Activated naive CD8-positive, alpha-beta T cell treated with anti-CD3 and anti-CD28 coated beads, Interleukin-2, amount 50 U/mL, for 24 hours (primary cell): ENCODE measurements at regions not wholly inside any gene's neighbourhood (a gene's known extent, or its start where the extent isn't known, plus 50 kb on each side); places are given as distances from the start of the nearest gene placed in this dataset.
"Not testable (repeated sequence)": the region's sequence is repeated elsewhere in the genome, so short reads cannot be mapped to it uniquely, and the experiment has no call there.

Experiments used
- ATAC-seq: fragments of 150-1000 bp; cut with Tn5 transposase; one replicate; pipeline ENCODE4 v1.10.0; 2021
- DNase-seq: peaks from one replicate; pipeline ENCODE4 v3.0.0; 2021
- H3K27ac Mint-ChIP-seq: one replicate; pipeline ENCODE4 v1.8.0; 2021; ENCODE audit warnings: mild to moderate bottlenecking, mixed read lengths
- H3K27me3 Mint-ChIP-seq: one replicate; pipeline ENCODE4 v1.8.0; 2021; ENCODE audit warnings: mixed read lengths
- H3K36me3 Mint-ChIP-seq: one replicate; pipeline ENCODE4 v1.8.0; 2021; ENCODE audit warnings: low read depth, mixed read lengths
- H3K4me1 Mint-ChIP-seq: one replicate; pipeline ENCODE4 v1.8.0; 2021; ENCODE audit warnings: mixed read lengths
- H3K4me3 Mint-ChIP-seq: one replicate; pipeline ENCODE4 v1.8.0; 2021; ENCODE audit warnings: mild to moderate bottlenecking, moderate library complexity, mixed read lengths
- H3K9me3 Mint-ChIP-seq: one replicate; pipeline ENCODE4 v1.8.0; 2021; ENCODE audit warnings: mixed read lengths

GRCh38 chr5:128838623-128839022 lies 126.7 kb upstream of the SLC27A6 start:
- no peaks in the 10 kb centered on the region for H3K27me3 Mint-ChIP-seq
- no peaks in the 10 kb centered on the region for H3K9me3 Mint-ChIP-seq
- DNase-seq (no peak), ATAC-seq (no peak)
- H3K36me3 Mint-ChIP-seq = no peaks in the 10 kb centered on the region
- H3K27ac Mint-ChIP-seq = no peak overlapping the region
- H3K4me1 Mint-ChIP-seq = no peaks in the 10 kb centered on the region
- no peak overlapping the region for H3K4me3 Mint-ChIP-seq

DNA sequence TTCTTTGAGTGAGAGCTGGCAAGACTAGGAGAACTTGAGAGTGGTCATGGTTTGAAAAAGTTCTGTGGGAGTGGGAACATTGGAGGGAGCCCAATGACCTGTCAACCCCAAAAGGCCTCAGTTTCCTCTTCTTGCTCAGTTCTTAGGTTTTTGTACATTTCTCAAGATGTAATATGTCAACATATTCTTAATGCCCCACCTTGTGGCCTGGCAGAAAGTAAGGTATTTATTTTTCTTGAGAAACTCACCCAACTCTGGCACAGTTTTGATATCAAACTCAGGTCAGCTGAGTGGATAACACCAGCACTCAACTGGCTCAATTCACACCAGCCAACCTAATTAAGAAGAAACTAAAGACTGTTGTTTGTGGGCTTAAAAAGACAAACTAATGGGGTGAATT lies 123.0 kb upstream of the SLC27A6 start:
- H3K9me3 Mint-ChIP-seq = no peaks in the 10 kb centered on the region
- H3K27ac Mint-ChIP-seq = no peak overlapping the region
- H3K36me3 Mint-ChIP-seq = no peaks in the 10 kb centered on the region

DNA sequence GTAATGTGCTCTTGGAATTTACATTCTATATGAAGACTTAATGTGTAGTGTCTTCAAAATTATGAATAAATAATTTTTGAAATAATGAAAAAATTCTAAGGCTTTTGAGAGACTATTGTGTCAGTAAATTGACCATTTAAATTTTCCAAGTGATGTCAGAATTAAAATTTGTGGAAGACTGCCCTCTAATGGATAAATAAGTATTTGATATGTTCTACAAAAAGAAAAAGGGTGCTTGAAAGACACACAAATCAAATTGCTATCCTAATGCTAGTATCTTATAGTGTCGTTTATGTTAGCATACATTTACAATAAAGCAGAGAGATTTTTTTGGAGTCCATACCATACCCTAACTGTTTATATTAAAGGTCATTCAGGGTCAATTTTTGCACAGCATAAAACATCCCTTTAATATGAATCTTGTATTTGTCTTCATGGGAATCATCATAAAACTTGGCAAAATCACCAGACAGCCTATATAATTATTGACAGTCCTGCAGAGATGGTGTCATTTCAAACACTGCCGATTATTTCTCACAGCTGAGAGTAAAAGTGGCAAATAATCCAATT lies 120.8 kb upstream of the SLC27A6 start:
- ATAC-seq (no peak), DNase-seq (no peak)
- Mint-ChIP-seq H3K36me3 (no peaks in the 10 kb centered on the region), H3K27me3 (peaks cover 2% of the 10 kb centered on the region), H3K4me3 (no peak overlapping the region), H3K27ac (no peak overlapping the region), H3K9me3 (peaks cover 7% of the 10 kb centered on the region), H3K4me1 (no peaks in the 10 kb centered on the region)

More for the DNA sequence above, 123.0 kb upstream of the SLC27A6 start:
- H3K4me1 Mint-ChIP-seq = no peaks in the 10 kb centered on the region
- ATAC-seq = no peak
- DNase-seq = no peak
- no peak overlapping the region for H3K4me3 Mint-ChIP-seq
- peaks cover 2% of the 10 kb centered on the region for H3K27me3 Mint-ChIP-seq

DNA sequence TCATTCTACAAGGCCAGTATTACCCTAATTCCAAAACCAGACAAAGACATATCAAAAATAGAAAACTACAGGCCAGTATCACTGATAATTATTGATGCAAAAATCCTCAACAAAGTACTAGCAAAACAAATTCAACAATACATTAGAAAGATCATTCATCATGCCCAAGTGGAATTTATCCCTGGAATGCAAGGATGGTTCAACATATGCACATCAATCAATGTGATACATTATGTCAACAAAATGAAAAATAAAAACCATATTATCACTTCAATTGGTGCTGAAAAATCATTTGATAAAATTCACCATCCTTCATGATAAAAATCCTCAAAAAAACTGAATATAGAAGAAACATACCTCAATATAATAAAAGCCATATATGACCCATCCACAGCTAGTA lies 115.2 kb upstream of the SLC27A6 start:
- H3K9me3 Mint-ChIP-seq = peaks cover 29% of the 10 kb centered on the region
- H3K27ac Mint-ChIP-seq = no peak overlapping the region
- DNase-seq (no peak), ATAC-seq (no peak)
- H3K36me3 Mint-ChIP-seq = no peaks in the 10 kb centered on the region
- no peaks in the 10 kb centered on the region for H3K4me1 Mint-ChIP-seq
- no peaks in the 10 kb centered on the region for H3K27me3 Mint-ChIP-seq
- no peak overlapping the region for H3K4me3 Mint-ChIP-seq

DNA sequence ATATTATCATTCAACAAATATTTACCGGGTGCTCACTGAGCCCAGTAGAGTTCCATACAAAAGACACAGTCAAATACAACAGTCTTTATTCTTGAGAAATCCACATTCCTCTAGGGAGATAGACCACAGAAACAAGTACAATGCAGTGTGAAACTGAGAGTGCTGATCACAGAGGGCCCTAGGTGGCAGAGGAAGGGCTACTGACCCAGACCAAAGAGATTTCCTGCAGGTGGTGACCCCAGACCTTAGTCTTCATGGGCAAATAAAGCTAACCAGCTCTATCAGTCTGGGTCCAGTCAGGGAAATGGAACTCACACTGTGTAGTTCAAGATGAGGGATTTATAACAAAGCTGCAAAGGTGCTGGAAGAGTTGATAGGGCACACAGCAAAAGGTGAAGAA lies 110.4 kb upstream of the SLC27A6 start:
- Mint-ChIP-seq H3K27ac (no peak overlapping the region), H3K9me3 (peaks cover 25% of the 10 kb centered on the region), H3K27me3 (no peaks in the 10 kb centered on the region), H3K4me1 (no peaks in the 10 kb centered on the region), H3K36me3 (no peaks in the 10 kb centered on the region), H3K4me3 (no peak overlapping the region)
- no peak for ATAC-seq
- no peak for DNase-seq

- ATAC-seq = no peak
- Mint-ChIP-seq H3K27me3 (no peaks in the 10 kb centered on the region), H3K9me3 (peaks cover 23% of the 10 kb centered on the region), H3K4me1 (no peaks in the 10 kb centered on the region), H3K27ac (no peak overlapping the region), H3K4me3 (no peak overlapping the region), H3K36me3 (no peaks in the 10 kb centered on the region)
- DNase-seq = no peak
These were observed 108.1 kb upstream of the SLC27A6 start for GRCh38 chr5:128857076-128857677.

DNA sequence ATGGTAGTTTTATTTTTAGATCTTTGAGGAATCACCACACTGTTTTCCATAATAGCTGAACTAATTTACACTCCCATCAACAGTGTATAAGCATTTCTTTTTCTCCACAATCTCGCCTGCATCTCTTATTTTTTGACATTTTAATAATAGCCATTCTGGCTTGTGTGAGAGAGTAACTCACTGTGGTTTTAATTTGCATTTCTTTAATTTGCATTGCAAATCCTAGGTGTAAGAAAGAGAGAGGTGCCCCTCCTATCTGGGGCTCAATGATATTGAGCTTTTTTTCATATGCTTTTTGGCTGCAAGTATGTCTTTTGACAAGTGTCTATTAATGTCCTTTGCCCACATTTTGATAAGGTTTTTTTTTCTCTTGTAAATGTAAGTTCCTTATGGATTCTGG lies 106.3 kb upstream of the SLC27A6 start:
- no peak for DNase-seq
- no peaks in the 10 kb centered on the region for H3K4me1 Mint-ChIP-seq
- no peak overlapping the region for H3K4me3 Mint-ChIP-seq
- ATAC-seq = no peak
- H3K9me3 Mint-ChIP-seq = peaks cover 16% of the 10 kb centered on the region
- H3K27ac Mint-ChIP-seq = no peak overlapping the region
- H3K36me3 Mint-ChIP-seq = no peaks in the 10 kb centered on the region
- H3K27me3 Mint-ChIP-seq = no peaks in the 10 kb centered on the region

GRCh38 chr5:128861155-128861554 lies 104.1 kb upstream of the SLC27A6 start:
- H3K4me3 Mint-ChIP-seq, H3K27me3 Mint-ChIP-seq, H3K4me1 Mint-ChIP-seq, DNase-seq, H3K36me3 Mint-ChIP-seq, ATAC-seq, H3K27ac Mint-ChIP-seq: not testable (repeated sequence)
- peaks cover 16% of the 10 kb centered on the region for H3K9me3 Mint-ChIP-seq

- ATAC-seq = no peak
- H3K36me3 Mint-ChIP-seq = no peaks in the 10 kb centered on the region
- no peaks in the 10 kb centered on the region for H3K27me3 Mint-ChIP-seq
- no peaks in the 10 kb centered on the region for H3K4me1 Mint-ChIP-seq
- H3K4me3 Mint-ChIP-seq = no peak overlapping the region
- peaks cover 4% of the 10 kb centered on the region for H3K9me3 Mint-ChIP-seq
- no peak overlapping the region for H3K27ac Mint-ChIP-seq
- no peak for DNase-seq
These were observed 95.3 kb upstream of the SLC27A6 start for GRCh38 chr5:128869970-128870369.

DNA sequence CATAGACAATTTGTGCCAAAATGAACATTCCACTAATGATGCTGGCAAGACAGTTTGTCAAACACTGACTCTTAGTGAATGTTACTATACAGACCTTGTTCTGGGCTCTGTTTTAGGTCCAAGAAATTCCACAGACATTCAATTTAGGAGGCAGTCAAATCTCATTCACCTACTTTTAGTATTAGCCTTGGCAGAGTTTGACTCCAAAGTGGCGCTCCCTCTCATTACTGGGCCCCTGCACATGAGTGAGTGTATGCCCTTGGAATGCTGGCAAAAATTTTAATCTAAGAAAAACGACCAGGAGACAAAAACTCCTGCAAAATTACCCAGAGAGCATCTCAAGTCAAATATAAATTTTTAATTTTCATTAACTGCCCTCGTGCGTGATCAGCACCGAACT lies 94.9 kb upstream of the SLC27A6 start:
- ATAC-seq (no peak), DNase-seq (no peak)
- H3K4me1 Mint-ChIP-seq = no peaks in the 10 kb centered on the region
- no peak overlapping the region for H3K4me3 Mint-ChIP-seq
- peaks cover 4% of the 10 kb centered on the region for H3K9me3 Mint-ChIP-seq
- no peak overlapping the region for H3K27ac Mint-ChIP-seq
- H3K27me3 Mint-ChIP-seq = no peaks in the 10 kb centered on the region
- no peaks in the 10 kb centered on the region for H3K36me3 Mint-ChIP-seq

GRCh38 chr5:128870923-128871322 lies 94.4 kb upstream of the SLC27A6 start:
- no peak for ATAC-seq

DNA sequence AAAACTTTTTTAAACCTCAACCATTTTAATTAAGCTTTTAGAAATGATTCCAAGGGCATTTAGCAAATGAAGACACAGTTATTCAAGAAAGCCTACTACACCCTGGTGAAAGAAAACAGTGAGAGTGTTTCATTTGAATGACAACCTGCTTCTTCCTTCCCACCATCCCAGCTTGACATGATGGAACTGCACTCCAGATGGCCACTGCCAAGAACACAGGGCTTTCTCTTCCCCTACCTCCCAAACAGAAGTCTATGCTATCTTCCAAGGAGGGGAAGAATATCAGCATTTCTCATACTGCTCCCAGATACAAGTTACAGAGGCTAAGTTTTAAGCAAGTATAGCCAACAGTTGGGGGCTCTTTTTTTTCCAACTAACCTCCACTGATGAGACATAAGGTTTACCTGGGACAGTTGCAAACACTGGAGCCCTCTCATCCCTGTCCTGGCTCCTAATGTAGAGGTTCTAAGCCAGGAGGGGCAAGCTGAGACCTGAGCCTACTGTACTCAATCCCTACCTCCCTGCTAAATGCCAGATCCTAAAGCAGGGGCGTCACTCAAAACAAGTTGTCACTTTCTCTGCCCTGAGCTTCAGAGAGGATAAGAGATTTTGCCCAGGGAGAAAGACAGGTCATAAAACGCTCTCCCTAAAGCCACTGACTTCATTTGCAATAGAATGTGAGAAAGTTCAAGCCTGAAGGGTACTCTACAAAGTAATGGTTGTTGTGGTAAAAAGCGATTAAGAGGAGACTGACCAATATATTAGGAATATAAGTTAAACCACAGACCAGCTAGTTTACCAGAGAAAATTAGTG lies 88.5 kb upstream of the SLC27A6 start:
- H3K4me1 Mint-ChIP-seq = no peaks in the 10 kb centered on the region
- H3K36me3 Mint-ChIP-seq = no peaks in the 10 kb centered on the region
- H3K27me3 Mint-ChIP-seq = no peaks in the 10 kb centered on the region
- DNase-seq (no peak), ATAC-seq (no peak)
- no peak overlapping the region for H3K27ac Mint-ChIP-seq
- no peak overlapping the region for H3K4me3 Mint-ChIP-seq
- no peaks in the 10 kb centered on the region for H3K9me3 Mint-ChIP-seq

More at GRCh38 chr5:128870923-128871322, 94.4 kb upstream of the SLC27A6 start:
- Mint-ChIP-seq H3K4me1 (no peaks in the 10 kb centered on the region), H3K9me3 (peaks cover 4% of the 10 kb centered on the region), H3K4me3 (no peak overlapping the region), H3K27ac (no peak overlapping the region), H3K27me3 (no peaks in the 10 kb centered on the region), H3K36me3 (no peaks in the 10 kb centered on the region)
- DNase-seq = no peak

DNA sequence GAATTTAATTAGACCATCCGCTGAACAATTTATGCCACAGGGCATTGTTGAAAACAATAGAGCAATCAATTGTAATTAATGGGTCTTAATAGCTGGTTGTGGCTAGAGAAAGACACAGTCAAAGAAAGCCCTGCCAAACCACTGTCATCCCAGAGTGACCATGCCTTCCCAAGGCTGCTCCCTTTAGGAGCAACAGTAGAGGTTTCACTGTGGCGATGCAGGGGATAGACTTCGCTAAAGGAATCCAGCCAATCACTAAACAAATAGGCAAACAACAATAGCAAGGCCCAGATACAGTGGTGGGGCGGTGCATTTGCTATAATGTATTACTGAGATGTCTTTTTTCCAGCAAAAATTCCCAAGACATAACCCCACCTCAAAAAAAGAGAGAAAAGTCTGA lies 87.8 kb upstream of the SLC27A6 start:
- ATAC-seq = no peak
- Mint-ChIP-seq H3K36me3 (no peaks in the 10 kb centered on the region), H3K27me3 (no peaks in the 10 kb centered on the region), H3K27ac (no peak overlapping the region), H3K4me3 (no peak overlapping the region), H3K9me3 (no peaks in the 10 kb centered on the region), H3K4me1 (no peaks in the 10 kb centered on the region)
- DNase-seq = no peak

- Mint-ChIP-seq H3K4me1 (no peaks in the 10 kb centered on the region), H3K9me3 (no peaks in the 10 kb centered on the region), H3K27ac (no peak overlapping the region), H3K36me3 (no peaks in the 10 kb centered on the region), H3K4me3 (no peak overlapping the region), H3K27me3 (no peaks in the 10 kb centered on the region)
- ATAC-seq (no peak), DNase-seq (no peak)
These were observed 83.7 kb upstream of the SLC27A6 start for GRCh38 chr5:128881502-128882018.

GRCh38 chr5:128885649-128886255 lies 79.5 kb upstream of the SLC27A6 start:
- no peak overlapping the region for H3K4me3 Mint-ChIP-seq
- no peak for DNase-seq

More at GRCh38 chr5:128885649-128886255, 79.5 kb upstream of the SLC27A6 start:
- H3K36me3 Mint-ChIP-seq = no peaks in the 10 kb centered on the region
- ATAC-seq = no peak
- no peaks in the 10 kb centered on the region for H3K27me3 Mint-ChIP-seq
- peaks cover 3% of the 10 kb centered on the region for H3K9me3 Mint-ChIP-seq
- no peak overlapping the region for H3K27ac Mint-ChIP-seq
- no peaks in the 10 kb centered on the region for H3K4me1 Mint-ChIP-seq
